K562 (cell line): ENCODE measurements at regions not wholly inside any gene's neighbourhood (a gene's known extent, or its start where the extent isn't known, plus 50 kb on each side); places are given as distances from the start of the nearest gene placed in this dataset.

Source experiments
- ATAC-seq: fragments of 200-7000 bp; cut with Tn5 transposase; 3 replicates; pipeline ENCODE4 v1.9.1; 2020; ENCODE audit warnings: moderate library complexity
- BruUV-seq: library from RNA; stranded (reverse); fragments of 400-500 nt; replicated peaks from 2 replicates; lab custom pipeline; 2021; lab: Mats Ljungman, UMichigan
- CTCF ChIA-PET: fragments of 300-600 bp; formaldehyde crosslinking; extraction: SDS; loops from one replicate; lab custom pipeline; 2021; ENCODE audit warnings: low intra/inter-chr PET ratio; lab: Yijun Ruan, JAX
- POLR2A ChIA-PET: fragments of 300-600, 350-650 bp; sonication (Branson Sonifier 250); formaldehyde crosslinking; extraction: SDS; loops from one replicate; lab custom pipeline; 2021; ENCODE audit warnings: antibody characterized with exemption, inconsistent platforms; lab: Yijun Ruan, JAX
- DNase-seq, 4 experiments: peaks; one replicate each; pipeline versions ENCODE4 v3.0.0 to v3.0.0-alpha.2; 2011 to 2018; ENCODE audit warnings: low spot score in 3 of 4, mixed read lengths in 3 of 4; ENCODE audit errors: extremely low read depth in 1 of 4
- FAIRE-seq: peaks from 2 replicates; lab custom pipeline; 2011; peaks lifted over from hg19 to GRCh38; lab: Jason Lieb, UNC
- H2AFZ ChIP-seq: 2 replicates; pipeline ENCODE4 v1.6.0; 2011; ENCODE audit warnings: low read depth, low read length, control low read depth, inconsistent platforms
- H3K27ac ChIP-seq: fragments of 200-600 bp; 3 replicates; pipeline ENCODE4 v1.8.0; 2011; ENCODE audit warnings: low read depth, mild to moderate bottlenecking, control low read depth, inconsistent platforms, low read length, moderate library complexity, mixed read lengths; ENCODE audit errors: extremely low read depth
- H3K27me3 ChIP-seq, 2 experiments: fragments of 300-600 bp in 1 of 2; 2 replicates in 1 of 2; 3 replicates in 1 of 2; pipeline versions ENCODE4 v1.6.0 to v1.8.0; 2011; ENCODE audit warnings: inconsistent platforms in 2 of 2, low read length in 2 of 2, mild to moderate bottlenecking in 1 of 2, mixed read lengths in 1 of 2, moderate library complexity in 1 of 2; ENCODE audit not compliant: control insufficient read depth in 2 of 2, insufficient read depth in 2 of 2
- H3K36me3 ChIP-seq: fragments of 300-600 bp; 3 replicates; pipeline ENCODE4 v1.8.0; 2011; ENCODE audit warnings: mild to moderate bottlenecking, low read length, inconsistent platforms; ENCODE audit not compliant: control insufficient read depth, insufficient read depth
- H3K4me1 ChIP-seq, 2 experiments: fragments of 200-600 bp in 1 of 2; replicated peaks in 1 of 2; 2 replicates in 1 of 2; 3 replicates in 1 of 2; pipeline versions ENCODE4 v1.5.1 to v1.8.0; 2011; ENCODE audit warnings: inconsistent platforms in 2 of 2, low read length in 2 of 2, mild to moderate bottlenecking in 1 of 2, mixed read lengths in 1 of 2, moderate library complexity in 1 of 2; ENCODE audit not compliant: control insufficient read depth in 2 of 2, insufficient read depth in 2 of 2
- H3K4me2 ChIP-seq: 2 replicates; pipeline ENCODE4 v1.6.1; 2011; ENCODE audit warnings: low read length, control low read depth, inconsistent platforms, mixed read lengths; ENCODE audit not compliant: insufficient read depth
- H3K4me3 ChIP-seq: fragments of 200-600 bp; sonication (generic), shearing (Covaris generic); 2 replicates; pipeline ENCODE4 v1.5.1; 2016; ENCODE audit warnings: control low read depth, inconsistent platforms
- H3K79me2 ChIP-seq: fragments of 200-600 bp; 3 replicates; pipeline ENCODE4 v1.8.0; 2011; ENCODE audit warnings: low read length, inconsistent platforms; ENCODE audit not compliant: control insufficient read depth, insufficient read depth
- H3K9ac ChIP-seq, 2 experiments: 2 replicates each; pipeline versions ENCODE4 v1.6.0 to v1.6.1; 2011; ENCODE audit warnings: low read depth in 2 of 2, low read length in 2 of 2, control low read depth in 1 of 2, inconsistent platforms in 1 of 2, mild to moderate bottlenecking in 1 of 2, mixed read lengths in 1 of 2; ENCODE audit not compliant: insufficient read depth in 1 of 2
- H3K9me1 ChIP-seq: one replicate; pipeline ENCODE4 v1.6.0; 2011; ENCODE audit warnings: inconsistent platforms, mild to moderate bottlenecking, low read length, moderate library complexity; ENCODE audit not compliant: control insufficient read depth, insufficient read depth
- H3K9me3 ChIP-seq: replicated peaks from 2 replicates; pipeline ENCODE4 v1.5.1; 2011; ENCODE audit warnings: low read depth, low read length, inconsistent platforms; ENCODE audit not compliant: control insufficient read depth, insufficient read depth
- H4K20me1 ChIP-seq: replicated peaks from 2 replicates; pipeline ENCODE4 v1.6.1; 2011; ENCODE audit warnings: low read length, inconsistent platforms, mixed read lengths; ENCODE audit not compliant: control insufficient read depth, insufficient read depth
- HNRNPH1 ChIP-seq: fragments of 200-400 bp; formaldehyde crosslinking; optimal IDR thresholded peaks from 2 replicates; pipeline ENCODE3; 2017; ENCODE audit warnings: low read depth, mild to moderate bottlenecking, low read length, moderate library complexity
- HOXB6 ChIP-seq: fragments of 250-450 bp; sonication (Bioruptor Pico); IDR thresholded peaks from 2 replicates; pipeline ENCODE4 v1.5.1; 2022; ENCODE audit warnings: mild to moderate bottlenecking, borderline replicate concordance
- MCM2 ChIP-seq: fragments of 450-650 bp; IDR thresholded peaks from 2 replicates; pipeline ENCODE4 v1.6.1; 2017; ENCODE audit warnings: low read depth, mild to moderate bottlenecking
- MTA3 ChIP-seq: fragments of 450-650 bp; formaldehyde crosslinking; IDR thresholded peaks from 2 replicates; pipeline ENCODE4 v1.6.1; 2017; ENCODE audit warnings: mild to moderate bottlenecking, borderline replicate concordance
- POLR2B ChIP-seq: fragments of 450-650 bp; IDR thresholded peaks from 2 replicates; pipeline ENCODE4 v1.6.1; 2018; ENCODE audit warnings: low read depth; ENCODE audit not compliant: partially characterized antibody
- RBM39 ChIP-seq: fragments of 200-400 bp; formaldehyde crosslinking; optimal IDR thresholded peaks from 2 replicates; pipeline ENCODE3; 2018; ENCODE audit warnings: low read depth, low read length
- WGBS: fragments of 100-300 bp; shearing (Covaris generic); methylation state at CpG from one replicate; pipeline ENCODE4 v1.1.6; 2016; ENCODE audit warnings: low coverage, mixed read lengths; ENCODE audit not compliant: insufficient coverage; ENCODE audit errors: missing lambda C conversion rate; 5-methylcytosine and 5-hydroxymethylcytosine counted together
- in situ Hi-C: fragments of 300-500 bp; cut with MboI; formaldehyde crosslinking; loops from 4 replicates; pipeline ENCODE4 v1.15.0; 2018; ENCODE audit warnings: inconsistent platforms, mixed read lengths
- intact Hi-C: fragments of 100-400 bp; cut with micrococcal nuclease; formaldehyde crosslinking; loops from 2 replicates; pipeline ENCODE4 v1.14.2; 2022

DNA sequence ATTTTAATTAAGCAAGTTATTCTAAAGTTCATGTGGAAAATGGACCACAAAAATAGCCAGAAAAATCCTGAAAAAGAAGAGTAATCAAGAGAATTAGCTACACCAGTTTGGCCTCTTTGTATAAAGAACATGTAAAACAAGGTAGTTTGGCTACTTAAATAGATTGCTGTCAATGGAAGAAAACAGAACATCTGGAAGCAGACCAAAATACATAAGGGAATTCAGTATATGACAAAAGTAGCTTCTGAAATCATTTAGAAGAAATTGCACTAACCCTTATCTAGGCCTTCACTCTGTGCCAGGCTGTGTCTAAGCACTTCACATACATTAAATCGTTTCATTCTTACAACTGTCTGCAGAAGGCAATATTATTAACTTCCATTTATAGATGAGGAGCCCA is 156.6 kb downstream of the PRDM6 start:
- BruUV-seq: no TSS peak
- no peak overlapping the region for H3K4me3 ChIP-seq
- no peaks in the 10 kb centered on the region for H3K27me3 ChIP-seq
- no peak overlapping the region for H2AFZ ChIP-seq
- H3K36me3 ChIP-seq: no peaks in the 10 kb centered on the region
- H3K4me1 ChIP-seq: peaks cover 0 to 3% of the 10 kb centered on the region in 2 experiments; a peak in 1 of 5 replicates
- H3K79me2 ChIP-seq: no peaks in the 10 kb centered on the region
- H3K9ac ChIP-seq: no peak overlapping the region
- TF ChIP-seq MTA3 (no peak), HNRNPH1 (no peak), POLR2B (no peak), MCM2 (no peak)
- H3K27ac ChIP-seq: no peak overlapping the region
- POLR2A ChIA-PET: no interaction called here
- in situ Hi-C loops: no loop called here
- intact Hi-C loops: no loop called here
- CTCF ChIA-PET: no interaction called here
- no peak for DNase-seq
- FAIRE-seq: no peak
- H3K4me2 ChIP-seq: no peak overlapping the region
- no peaks in the 10 kb centered on the region; the same call in 1 of the 2 replicates for H3K9me3 ChIP-seq
- no peak for ATAC-seq
- H4K20me1 ChIP-seq: no peaks in the 10 kb centered on the region
- no peaks in the 10 kb centered on the region for H3K9me1 ChIP-seq
- 0% methylated on average over 1 of the region's 1 CpG for WGBS

GRCh38 chr5:123244458-123244857 is 155.4 kb downstream of the PRDM6 start:
- Histone ChIP-seq H3K79me2 (no peaks in the 10 kb centered on the region), H3K4me2 (no peak overlapping the region), H2AFZ (no peak overlapping the region), H3K4me3 (no peak overlapping the region), H4K20me1 (no peaks in the 10 kb centered on the region), H3K27ac (no peak overlapping the region), H3K9ac (no peak overlapping the region), H3K4me1 (peaks cover 0 to 3% of the 10 kb centered on the region in 2 experiments; a peak in 1 of 5 replicates), H3K27me3 (no peaks in the 10 kb centered on the region), H3K9me3 (no peaks in the 10 kb centered on the region; the same call in 1 of the 2 replicates), H3K36me3 (no peaks in the 10 kb centered on the region), H3K9me1 (no peaks in the 10 kb centered on the region)
- ChIA-PET CTCF (no interaction called here), POLR2A (interaction anchor here (0.7 kb wide), 1 partner anchor 1816 kb away, joined by 4 read pairs; no protein-coding TSS in a partner anchor)
- no peak for DNase-seq
- in situ Hi-C loops: no loop called here
- 0% methylated on average over 2 of the region's 2 CpGs for WGBS
- TF ChIP-seq RBM39: no peak
- TF ChIP-seq HOXB6 (CRISPR knock-in tag): no peak
- no peak for FAIRE-seq
- ATAC-seq: no peak
- no TSS peak for BruUV-seq
- intact Hi-C loops: no loop called here
